Naive thymus-derived CD4-positive, alpha-beta T cell (primary cell): ENCODE measurements at regions not wholly inside any gene's neighbourhood (a gene's known extent, or its start where the extent isn't known, plus 50 kb on each side); places are given as distances from the start of the nearest gene placed in this dataset.
A peak's percentile ranks its signal among the peaks of the same experiment; 100 is the strongest.
"Not testable (repeated sequence)": the region's sequence is repeated elsewhere in the genome, so short reads cannot be mapped to it uniquely, and the experiment has no call there.

Experiments used
- ATAC-seq: fragments of 150-1000 bp; cut with Tn5 transposase; 2 replicates; pipeline ENCODE4 v1.10.0; 2021; ENCODE audit warnings: mild to moderate bottlenecking, moderate library complexity
- CTCF ChIA-PET: fragments of 350-600 bp; sonication (Branson Sonifier 250); formaldehyde crosslinking; loops from one replicate; lab custom pipeline; 2021; ENCODE audit warnings: antibody characterized with exemption; lab: Charles Lee
- POLR2A ChIA-PET: fragments of 350-600 bp; sonication (Branson Sonifier 250); formaldehyde crosslinking; loops from one replicate; lab custom pipeline; 2021; ENCODE audit warnings: antibody characterized with exemption, inconsistent platforms; lab: Charles Lee
- DNase-seq, 9 donors: peaks; one replicate each; pipeline versions ENCODE4 v3.0.0 to v3.0.0-alpha.2; 2020 to 2022; ENCODE audit warnings: mixed read lengths in 1 of 9
- H3K27ac ChIP-seq: one replicate; pipeline ENCODE4 v1.7.0; 2013; ENCODE audit warnings: mild to moderate bottlenecking, low read depth, low read length, moderate library complexity
- H3K27me3 ChIP-seq, 2 donors: one replicate each; pipeline ENCODE4 v1.7.0; 2013; ENCODE audit warnings: low read length in 2 of 2, mild to moderate bottlenecking in 2 of 2, moderate library complexity in 2 of 2; ENCODE audit not compliant: control insufficient read depth in 2 of 2, insufficient read depth in 2 of 2
- H3K36me3 ChIP-seq, 3 experiments: 1 replicate in 2 of 3; 2 replicates in 1 of 3; pipeline ENCODE4 v1.7.0; 2013; ENCODE audit warnings: low read length in 3 of 3, mild to moderate bottlenecking in 3 of 3, moderate library complexity in 1 of 3; ENCODE audit not compliant: insufficient read depth in 3 of 3, control insufficient read depth in 2 of 3
- H3K4me1 ChIP-seq, 2 donors: one replicate each; pipeline ENCODE4 v1.7.0; 2013; ENCODE audit warnings: low read length in 2 of 2, mild to moderate bottlenecking in 2 of 2, moderate library complexity in 1 of 2; ENCODE audit not compliant: control insufficient read depth in 2 of 2, insufficient read depth in 2 of 2
- H3K4me3 ChIP-seq: 2 replicates; pipeline ENCODE4 v1.7.0; 2013; ENCODE audit warnings: mild to moderate bottlenecking, low read length
- H3K9me3 ChIP-seq, 3 experiments: 1 replicate in 2 of 3; 2 replicates in 1 of 3; pipeline ENCODE4 v1.7.0; 2013; ENCODE audit warnings: low read length in 3 of 3; ENCODE audit not compliant: control insufficient read depth in 2 of 3
- H3K27ac Mint-ChIP-seq, 9 donors: one replicate each; pipeline ENCODE4 v1.8.0; 2020 to 2022; ENCODE audit warnings: mixed read lengths in 9 of 9, mild to moderate bottlenecking in 8 of 9, moderate library complexity in 5 of 9, inconsistent platforms in 2 of 9
- H3K27me3 Mint-ChIP-seq, 5 donors: one replicate each; pipeline ENCODE4 v1.8.0; 2021 to 2022; ENCODE audit warnings: mixed read lengths in 5 of 5, mild to moderate bottlenecking in 1 of 5
- H3K36me3 Mint-ChIP-seq, 5 donors: one replicate each; pipeline ENCODE4 v1.8.0; 2020 to 2022; ENCODE audit warnings: mixed read lengths in 5 of 5, mild to moderate bottlenecking in 3 of 5, inconsistent platforms in 1 of 5
- H3K4me1 Mint-ChIP-seq, 7 donors: one replicate each; pipeline ENCODE4 v1.8.0; 2020 to 2022; ENCODE audit warnings: mixed read lengths in 7 of 7, mild to moderate bottlenecking in 3 of 7, inconsistent platforms in 1 of 7
- H3K4me3 Mint-ChIP-seq, 10 donors: one replicate each; pipeline ENCODE4 v1.8.0; 2020 to 2022; ENCODE audit warnings: mild to moderate bottlenecking in 10 of 10, mixed read lengths in 10 of 10, moderate library complexity in 6 of 10, inconsistent platforms in 2 of 10
- H3K9me3 Mint-ChIP-seq, 11 donors: one replicate each; pipeline ENCODE4 v1.8.0; 2020 to 2022; ENCODE audit warnings: mixed read lengths in 11 of 11, mild to moderate bottlenecking in 4 of 11, inconsistent platforms in 1 of 11, moderate library complexity in 1 of 11
- intact Hi-C, 2 donors: fragments of 100-400 bp; cut with micrococcal nuclease; formaldehyde crosslinking; loops; one replicate each; pipeline ENCODE4 v1.15.1; 2023

DNA sequence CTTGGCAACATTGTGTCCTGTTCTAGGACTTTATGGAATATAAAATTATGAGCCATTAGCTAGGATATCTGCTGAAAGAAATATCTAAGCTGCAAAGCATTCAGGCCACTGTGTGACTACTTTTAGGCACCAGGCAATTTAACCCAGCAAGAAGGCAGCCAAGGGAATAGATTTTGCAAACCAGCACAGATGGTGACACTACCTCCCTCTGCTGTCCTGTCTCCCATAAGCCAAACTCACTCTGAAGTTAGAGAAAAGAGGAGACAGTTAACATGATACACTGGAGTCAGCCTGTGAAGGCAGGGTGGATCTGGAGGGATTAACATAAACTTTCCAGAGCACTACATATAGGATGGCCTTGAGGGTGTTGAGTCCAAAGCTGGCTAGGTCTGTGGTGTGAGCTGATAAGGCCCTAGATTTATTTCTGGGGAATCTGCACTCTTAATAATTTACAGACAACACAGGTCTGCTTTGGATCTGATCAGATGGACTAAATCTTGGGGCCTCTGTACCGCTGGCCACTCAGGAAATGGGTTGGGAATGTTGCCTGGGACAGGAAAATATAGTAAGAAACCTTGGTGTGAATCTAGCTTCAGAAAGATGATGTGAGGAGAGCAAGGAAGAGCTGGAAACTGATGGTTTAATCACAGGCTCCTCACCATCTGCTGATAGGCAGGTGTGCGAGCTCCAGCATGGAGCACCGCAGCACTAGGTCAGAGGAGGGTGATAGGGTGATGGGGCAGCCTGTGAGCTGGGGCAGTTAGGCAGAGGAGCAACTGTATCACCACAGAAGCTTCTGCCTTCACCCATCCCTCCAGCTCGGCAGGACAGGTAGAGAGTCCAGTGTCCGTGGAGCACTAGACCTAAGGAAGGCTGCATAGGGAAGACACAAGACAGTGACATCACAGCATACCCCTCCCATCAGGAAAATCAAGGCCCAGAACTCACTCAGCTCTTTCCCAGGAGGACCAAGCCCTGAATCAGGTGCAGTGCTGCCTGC is 229.9 kb upstream of the PRSS1 start:
- Mint-ChIP-seq H3K9me3 (no peaks in the 10 kb centered on the region), H3K27me3 (peaks cover 0 to 16% (median 0%) of the 10 kb centered on the region in 5 donors), H3K27ac (peak overlapping the region; percentile 62 to 97 (median 93)), H3K4me3 (peak overlapping the region in 9 of 10 donors; percentile 2 to 72 (median 45)), H3K36me3 (no peaks in the 10 kb centered on the region), H3K4me1 (peaks cover 20 to 53% (median 39%) of the 10 kb centered on the region in 7 donors)
- Histone ChIP-seq H3K4me3 (no peak overlapping the region), H3K4me1 (peaks cover 0 to 28% of the 10 kb centered on the region in 2 donors), H3K36me3 (no peaks in the 10 kb centered on the region), H3K9me3 (no peaks in the 10 kb centered on the region), H3K27me3 (no peaks in the 10 kb centered on the region), H3K27ac (peak overlapping the region; percentile 57)
- CTCF ChIA-PET, result interaction anchor here (0.6 to 4.1 kb wide), 11 partner anchors 13 to 335 kb away, joined by 3 to 24 read pairs (median 6); partner anchors contain the start of gene EPHB6
- POLR2A ChIA-PET, result interaction anchor here (0.9 to 2.8 kb wide), 10 partner anchors 11 to 294 kb away, joined by 4 to 18 read pairs (median 5); no protein-coding TSS in a partner anchor
- intact Hi-C loops, result loop anchor here in 1 of 2 donors (5.0 kb wide), 1 partner anchor 57 kb away; no protein-coding TSS in a partner anchor
- DNase-seq, result no peak
- no peak for ATAC-seq

GRCh38 chr7:142516038-142516501 is 233.2 kb upstream of the PRSS1 start:
- Histone ChIP-seq H3K9me3 (no peaks in the 10 kb centered on the region), H3K36me3 (no peaks in the 10 kb centered on the region), H3K4me1 (peaks cover 0 to 35% of the 10 kb centered on the region in 2 donors), H3K27me3 (no peaks in the 10 kb centered on the region), H3K27ac (no peak overlapping the region), H3K4me3 (no peak overlapping the region)
- Mint-ChIP-seq H3K27ac (peak overlapping the region in 8 of 9 donors; percentile 32 to 92 (median 74)), H3K4me1 (peaks cover 19 to 67% (median 56%) of the 10 kb centered on the region in 7 donors), H3K4me3 (peak overlapping the region in 7 of 10 donors; percentile 4 to 81 (median 46)), H3K27me3 (peaks cover 0 to 10% (median 0%) of the 10 kb centered on the region in 5 donors), H3K9me3 (no peaks in the 10 kb centered on the region), H3K36me3 (no peaks in the 10 kb centered on the region)
- DNase-seq (peak in 5 of 9 donors; percentile 42 to 55 (median 47)), ATAC-seq (peak; percentile 85)
- CTCF ChIA-PET, result interaction anchor here (0.5 to 3.5 kb wide), 19 partner anchors 8 to 486 kb away, joined by 3 to 24 read pairs (median 4); no protein-coding TSS in a partner anchor
- POLR2A ChIA-PET, result interaction anchor here (0.6 to 2.4 kb wide), 9 partner anchors 15 to 202 kb away, joined by 3 to 11 read pairs (median 5); no protein-coding TSS in a partner anchor
- intact Hi-C loops, result loop anchor here (1.0 to 2.0 kb wide), 5 partner anchors 15 to 487 kb away; no protein-coding TSS in a partner anchor

DNA sequence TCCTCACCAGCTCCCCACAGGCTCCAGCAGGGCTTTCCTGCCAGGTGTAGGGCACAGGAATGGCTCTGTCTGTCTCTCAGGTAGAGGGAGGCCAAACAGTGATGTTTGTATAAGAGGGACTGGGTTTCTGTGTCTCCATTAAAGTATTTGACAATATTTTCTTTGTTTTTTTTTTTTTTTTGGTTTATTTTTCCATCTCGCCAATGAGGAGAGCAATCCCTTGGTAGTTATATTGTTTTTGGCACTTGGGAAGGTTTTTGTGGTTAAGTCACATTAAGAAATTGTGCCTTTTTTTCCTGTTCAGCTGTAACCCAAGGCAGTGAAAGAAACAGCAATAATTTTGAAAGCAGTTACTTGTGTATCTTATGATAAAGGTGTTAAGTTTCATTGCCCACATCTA is 234.6 kb upstream of the PRSS1 start:
- H3K9me3 Mint-ChIP-seq, H3K27ac Mint-ChIP-seq, H3K9me3 ChIP-seq, DNase-seq, intact Hi-C loops, ATAC-seq, H3K36me3 Mint-ChIP-seq, H3K27ac ChIP-seq, H3K4me3 Mint-ChIP-seq, H3K27me3 ChIP-seq, H3K4me3 ChIP-seq, H3K36me3 ChIP-seq: not testable (repeated sequence)
- ChIA-PET CTCF (interaction anchor here (1.1 to 3.3 kb wide), 3 partner anchors 9 to 21 kb away, joined by 3 to 16 read pairs (median 6); no protein-coding TSS in a partner anchor), POLR2A (interaction anchor here (0.7 kb wide), 1 partner anchor 9 kb away, joined by 3 read pairs; no protein-coding TSS in a partner anchor)
- peaks cover 0 to 35% of the 10 kb centered on the region in 2 donors for H3K4me1 ChIP-seq
- peaks cover 14 to 68% (median 55%) of the 10 kb centered on the region in 7 donors for H3K4me1 Mint-ChIP-seq
- peaks cover 0 to 10% (median 0%) of the 10 kb centered on the region in 5 donors for H3K27me3 Mint-ChIP-seq

DNA sequence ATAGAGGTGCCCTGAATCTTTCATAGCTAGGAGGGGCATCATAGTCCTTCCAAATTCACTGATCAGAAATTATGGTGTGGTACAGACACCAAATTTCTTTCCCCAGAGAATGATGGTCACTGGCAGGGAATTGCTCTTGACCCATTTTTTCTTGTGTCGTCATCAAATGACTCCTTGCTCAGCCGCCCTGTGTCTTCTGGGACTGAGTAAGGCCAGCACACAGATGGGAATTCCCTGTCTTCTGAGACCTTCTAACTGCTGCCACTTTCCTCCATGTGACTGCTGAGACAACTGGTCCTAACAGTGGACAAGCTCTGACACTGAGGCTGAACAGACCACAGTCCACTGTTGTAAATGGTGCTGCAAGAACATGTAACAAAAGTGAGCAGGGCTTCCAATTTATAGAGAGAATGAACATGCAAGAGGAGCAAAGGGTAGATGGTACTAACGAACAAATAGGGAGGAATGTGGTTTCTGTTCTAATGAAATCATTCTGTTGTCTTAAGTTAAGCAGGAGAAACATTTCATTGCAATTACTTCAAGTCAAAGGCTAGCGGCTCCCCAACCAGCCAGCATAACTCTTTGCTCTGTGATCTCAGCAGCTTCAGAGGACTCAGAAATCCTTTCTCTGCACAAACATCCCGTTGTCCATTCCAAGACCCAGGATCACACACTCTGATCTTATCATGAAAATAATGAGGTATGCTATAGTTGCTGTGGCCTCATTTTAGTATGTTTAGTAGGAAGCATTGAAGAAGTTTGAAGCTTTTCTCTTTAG is 235.9 kb upstream of the PRSS1 start:
- no peaks in the 10 kb centered on the region for H3K9me3 ChIP-seq
- H3K4me3 ChIP-seq, result no peak overlapping the region
- Mint-ChIP-seq H3K36me3 (no peaks in the 10 kb centered on the region), H3K4me3 (no peak overlapping the region), H3K4me1 (peaks cover 15 to 70% (median 58%) of the 10 kb centered on the region in 7 donors), H3K27ac (peak overlapping the region in 2 of 9 donors; percentile 22 to 54), H3K27me3 (peaks cover 0 to 8% (median 0%) of the 10 kb centered on the region in 5 donors), H3K9me3 (no peaks in the 10 kb centered on the region)
- H3K27me3 ChIP-seq, result no peaks in the 10 kb centered on the region
- ATAC-seq (no peak), DNase-seq (no peak)
- ChIA-PET POLR2A (interaction anchor here (0.7 to 0.9 kb wide), 2 partner anchors 12 to 13 kb away, joined by 3 read pairs; no protein-coding TSS in a partner anchor), CTCF (interaction anchor here (0.9 to 3.3 kb wide), 6 partner anchors 8 to 46 kb away, joined by 3 to 16 read pairs (median 3); no protein-coding TSS in a partner anchor)
- peaks cover 0 to 35% of the 10 kb centered on the region in 2 donors for H3K4me1 ChIP-seq
- H3K27ac ChIP-seq, result no peak overlapping the region
- no peaks in the 10 kb centered on the region for H3K36me3 ChIP-seq
- intact Hi-C loops, result no loop called here

DNA sequence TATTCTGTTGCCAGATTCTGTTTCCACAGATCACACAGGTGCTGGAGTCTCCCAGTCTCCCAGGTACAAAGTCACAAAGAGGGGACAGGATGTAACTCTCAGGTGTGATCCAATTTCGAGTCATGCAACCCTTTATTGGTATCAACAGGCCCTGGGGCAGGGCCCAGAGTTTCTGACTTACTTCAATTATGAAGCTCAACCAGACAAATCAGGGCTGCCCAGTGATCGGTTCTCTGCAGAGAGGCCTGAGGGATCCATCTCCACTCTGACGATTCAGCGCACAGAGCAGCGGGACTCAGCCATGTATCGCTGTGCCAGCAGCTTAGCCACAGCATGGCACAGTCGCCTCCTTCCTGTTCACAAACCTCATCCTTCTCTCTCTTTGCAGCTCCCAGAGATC is 237.5 kb upstream of the PRSS1 start:
- Histone ChIP-seq H3K27me3 (no peaks in the 10 kb centered on the region), H3K27ac (no peak overlapping the region), H3K4me3 (no peak overlapping the region), H3K36me3 (no peaks in the 10 kb centered on the region), H3K4me1 (peaks cover 0 to 45% of the 10 kb centered on the region in 2 donors), H3K9me3 (no peaks in the 10 kb centered on the region)
- Mint-ChIP-seq H3K27ac (peak overlapping the region in 7 of 9 donors; percentile 17 to 77 (median 63)), H3K9me3 (no peaks in the 10 kb centered on the region), H3K36me3 (no peaks in the 10 kb centered on the region), H3K4me3 (peak overlapping the region in 5 of 10 donors; percentile 40 to 66 (median 57)), H3K4me1 (peaks cover 21 to 78% (median 66%) of the 10 kb centered on the region in 7 donors), H3K27me3 (peaks cover 0 to 8% (median 0%) of the 10 kb centered on the region in 5 donors)
- intact Hi-C loops, result no loop called here
- CTCF ChIA-PET, result interaction anchor here (0.9 to 5.7 kb wide), 4 partner anchors 11 to 53 kb away, joined by 3 to 19 read pairs (median 10); no protein-coding TSS in a partner anchor
- no peak for ATAC-seq
- POLR2A ChIA-PET, result interaction anchor here (0.6 to 5.4 kb wide), 4 partner anchors 9 to 782 kb away, joined by 3 to 51 read pairs (median 3); no protein-coding TSS in a partner anchor
- DNase-seq, result peak in 1 of 9 donors; percentile 20
